Posterior vena cava (tissue), 2 donors: ENCODE measurements at regions not wholly inside any gene's neighbourhood (a gene's known extent, or its start where the extent isn't known, plus 50 kb on each side); places are given as distances from the start of the nearest gene placed in this dataset.

Experiments used
- DNase-seq: peaks from one replicate; pipeline ENCODE4 v3.0.0-alpha.2; 2020; ENCODE audit warnings: low spot score
- intact Hi-C, 2 donors: fragments of 100-400 bp; cut with DNase I; formaldehyde crosslinking; loops; one replicate each; pipeline versions ENCODE4 v1.14.1 to v1.14.2; 2022 to 2023
- donor health status: DM: yes; HTN: yes; CAD: no.
- donor health status: DM: yes; HTN: yes; CAD: no.

DNA sequence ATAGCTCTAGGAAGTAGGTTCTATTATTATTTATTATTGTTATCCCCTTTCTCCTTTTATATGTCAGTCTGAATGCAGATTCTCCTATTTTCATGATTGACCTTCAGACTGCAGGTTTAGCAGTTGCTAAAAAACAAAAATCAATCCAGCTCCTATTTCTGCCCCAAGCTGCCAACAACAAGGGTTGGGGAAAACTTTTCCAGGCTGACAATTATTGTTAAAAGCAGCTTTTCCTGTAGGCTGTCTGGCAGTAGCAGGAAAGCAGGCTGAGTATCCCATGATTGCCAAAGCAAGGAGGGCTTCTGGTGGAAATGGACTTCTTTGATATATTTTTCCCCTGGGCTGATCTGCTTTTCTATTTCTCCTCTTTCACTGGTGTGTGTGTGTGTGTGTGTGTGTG, 78.0 kb upstream of the CTLA4 start:
- DNase-seq, result no peak
- intact Hi-C loops, result no loop called here

DNA sequence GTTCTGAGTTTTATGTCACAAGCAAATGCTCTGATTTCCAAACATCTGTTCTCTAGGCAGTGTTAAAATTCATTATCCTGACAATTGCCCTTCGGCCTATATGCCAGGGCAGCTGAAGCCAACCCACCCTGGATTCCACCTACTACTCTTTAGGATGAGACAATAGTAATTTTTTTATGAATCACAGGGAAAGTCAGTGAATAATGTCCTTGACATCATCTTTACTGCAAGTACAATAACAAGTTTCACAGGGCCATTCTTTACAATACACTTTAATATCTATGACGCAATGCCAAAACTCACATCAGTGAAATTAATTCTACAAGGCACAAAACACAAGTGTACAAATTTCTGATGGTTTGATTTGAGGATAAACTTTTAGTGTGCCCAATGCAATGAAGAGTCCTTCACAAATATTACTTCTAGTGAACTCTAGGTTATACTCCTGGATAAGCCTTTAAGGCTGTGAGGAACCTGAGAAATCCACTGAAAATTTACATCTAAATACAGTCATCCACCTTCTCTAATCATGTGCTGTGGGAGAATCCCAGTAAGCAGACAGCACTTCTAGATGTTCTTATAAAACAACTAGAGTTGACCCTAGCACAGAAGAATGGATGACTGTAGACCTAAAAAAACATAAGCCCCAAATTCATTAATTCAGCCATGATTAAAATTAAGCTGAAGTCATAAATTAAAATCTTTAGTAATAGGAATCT, 77.3 kb upstream of the CTLA4 start:
- intact Hi-C loops, result no loop called here
- no peak for DNase-seq

DNA sequence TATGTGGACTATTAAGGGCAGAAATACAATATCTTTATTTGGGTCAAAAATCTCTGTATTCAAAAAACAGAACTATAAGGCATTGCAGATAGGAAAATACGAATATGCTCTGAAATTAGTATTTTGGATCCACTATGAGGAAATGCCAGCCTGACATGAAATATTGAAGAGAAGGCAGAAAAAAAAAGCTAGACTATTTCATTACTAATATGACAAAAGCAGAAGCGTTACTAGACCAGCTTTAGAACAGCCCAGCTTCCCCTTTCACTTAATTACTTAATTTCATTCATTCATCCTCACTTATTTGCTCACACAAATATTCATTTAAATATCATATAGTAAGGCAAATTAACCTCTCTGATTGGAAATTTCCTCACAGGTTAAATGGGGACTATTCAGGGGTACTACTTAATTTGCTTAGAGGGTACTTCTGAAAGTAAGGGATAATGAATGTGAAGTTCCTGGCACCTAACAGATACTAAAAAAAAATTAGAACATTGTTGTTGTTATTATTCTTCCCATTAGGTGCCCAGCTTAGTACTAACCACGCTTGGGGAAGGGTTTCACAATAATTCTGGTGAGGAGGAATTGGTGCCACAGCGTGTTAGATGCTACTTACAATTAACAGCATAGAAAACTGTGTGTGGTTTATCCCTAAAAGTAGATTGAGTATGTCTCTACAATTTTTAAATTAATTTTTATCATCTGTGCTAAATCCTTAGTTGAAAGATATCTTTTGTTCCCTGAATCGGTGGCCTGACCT, 71.1 kb upstream of the CTLA4 start:
- DNase-seq, result no peak
- intact Hi-C loops, result no loop called here

DNA sequence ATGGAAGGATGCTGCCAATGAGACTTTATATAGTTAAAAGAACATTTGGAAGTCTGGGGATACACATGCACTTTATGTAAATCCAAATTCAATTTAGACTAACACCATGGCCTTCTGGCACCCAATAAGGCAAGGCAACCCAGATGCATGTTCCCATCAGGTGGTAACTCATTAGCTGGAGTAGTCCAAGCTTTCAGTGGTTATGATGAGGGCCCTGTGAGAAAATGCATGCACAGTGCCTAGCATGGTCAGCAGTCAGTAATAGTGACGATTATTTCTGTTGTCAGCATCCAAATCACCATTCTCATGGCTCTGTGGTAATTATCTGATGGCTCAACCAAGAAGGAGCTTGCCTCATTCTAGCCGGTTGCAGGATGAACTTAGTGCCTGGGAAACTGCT, 70.3 kb upstream of the CTLA4 start:
- intact Hi-C loops, result no loop called here
- DNase-seq, result no peak

DNA sequence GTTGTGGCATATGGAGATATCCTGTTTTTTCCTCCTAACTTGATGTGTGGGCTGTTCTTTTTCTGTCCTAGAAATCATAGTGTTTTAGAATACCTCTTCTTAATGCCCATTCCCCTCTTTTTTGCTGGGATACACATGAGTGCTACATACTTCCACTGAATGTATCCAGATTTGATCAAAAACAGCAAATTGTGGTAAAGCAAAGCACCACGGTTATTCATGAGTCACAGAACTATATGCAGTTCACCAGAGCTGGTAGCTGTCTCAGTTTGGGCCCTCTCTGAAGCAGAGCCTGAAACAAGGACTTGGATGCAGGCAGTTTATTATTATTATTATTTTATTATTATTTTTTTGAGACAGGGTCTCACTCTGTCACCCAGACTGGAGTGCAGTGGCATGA, 69.9 kb upstream of the CTLA4 start:
- intact Hi-C loops, result no loop called here
- DNase-seq, result no peak

DNA sequence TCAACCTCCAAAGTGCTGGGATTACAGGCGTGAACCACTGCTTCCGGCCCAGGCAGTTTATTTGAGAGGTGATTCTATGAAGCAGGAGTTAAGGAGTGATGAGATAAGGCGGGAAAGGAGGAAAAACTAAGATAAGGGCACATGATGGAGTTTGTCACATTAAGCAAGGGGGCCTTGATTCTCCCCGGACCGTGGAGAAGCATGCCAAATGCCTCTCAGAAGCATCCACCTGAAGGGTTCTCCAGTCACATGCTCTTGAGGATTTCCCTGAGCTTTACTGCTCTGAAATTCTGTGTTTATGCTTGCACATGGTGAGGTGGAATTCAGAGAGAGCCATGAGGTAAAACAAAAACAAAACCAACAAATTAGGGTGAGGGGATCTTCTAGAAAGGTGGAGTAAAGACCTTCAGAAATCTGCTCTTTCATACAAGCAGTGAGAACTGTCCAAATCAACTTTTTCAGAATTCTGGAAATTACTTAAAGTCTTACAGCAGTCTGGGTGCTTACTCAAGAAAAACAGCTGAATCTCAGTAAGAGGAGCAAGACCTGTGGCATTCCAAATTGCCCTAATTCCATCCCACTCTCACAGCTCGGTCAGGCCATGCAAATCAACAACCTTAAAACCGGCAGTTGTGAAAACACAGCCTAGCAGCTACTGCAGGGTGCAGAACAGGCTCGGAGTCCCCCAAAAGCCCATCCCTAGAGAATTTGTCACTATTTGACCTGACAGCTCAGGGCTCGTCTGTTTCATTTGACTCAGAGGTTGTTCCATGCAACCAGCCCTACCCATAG, 69.1 kb upstream of the CTLA4 start:
- intact Hi-C loops, result no loop called here
- DNase-seq, result no peak

DNA sequence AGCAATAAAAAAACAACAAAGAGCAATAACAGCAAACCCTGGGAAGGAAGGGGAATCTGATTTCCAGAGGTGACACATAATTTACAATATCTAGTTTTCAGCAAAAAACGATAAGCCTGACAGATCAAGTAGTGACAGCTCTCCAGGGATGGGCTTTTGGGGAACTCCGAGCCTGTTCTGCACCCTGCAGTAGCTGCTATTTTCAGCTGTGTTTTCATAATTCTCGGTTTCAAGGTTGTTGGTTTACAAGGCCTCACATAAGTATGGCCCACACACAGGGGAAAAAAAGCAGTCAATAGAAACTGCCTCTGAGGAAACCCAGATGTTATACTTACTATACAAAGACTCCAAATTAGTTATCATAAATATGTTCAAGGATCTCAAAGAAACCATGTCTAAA, 67.7 kb upstream of the CTLA4 start:
- no peak for DNase-seq
- intact Hi-C loops, result no loop called here

DNA sequence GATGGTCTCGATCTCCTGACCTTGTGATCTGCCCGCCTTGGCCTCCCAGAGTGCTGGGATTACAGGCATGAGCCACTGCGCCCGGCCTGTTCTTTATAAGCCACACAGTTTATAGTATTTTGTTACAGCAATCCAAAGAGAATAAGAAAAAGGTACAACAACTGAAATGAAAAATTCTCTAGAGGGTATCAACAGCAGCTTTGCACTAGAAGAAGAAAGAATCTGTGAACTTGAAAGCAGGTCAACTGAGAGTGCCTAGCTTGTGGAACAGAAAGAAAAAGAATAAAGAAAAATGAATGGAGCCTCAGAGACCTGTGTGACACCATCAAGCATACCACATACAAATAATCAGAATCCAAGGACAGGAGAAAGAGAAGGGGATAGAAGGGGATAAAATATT, 66.8 kb upstream of the CTLA4 start:
- no peak for DNase-seq
- intact Hi-C loops, result no loop called here

DNA sequence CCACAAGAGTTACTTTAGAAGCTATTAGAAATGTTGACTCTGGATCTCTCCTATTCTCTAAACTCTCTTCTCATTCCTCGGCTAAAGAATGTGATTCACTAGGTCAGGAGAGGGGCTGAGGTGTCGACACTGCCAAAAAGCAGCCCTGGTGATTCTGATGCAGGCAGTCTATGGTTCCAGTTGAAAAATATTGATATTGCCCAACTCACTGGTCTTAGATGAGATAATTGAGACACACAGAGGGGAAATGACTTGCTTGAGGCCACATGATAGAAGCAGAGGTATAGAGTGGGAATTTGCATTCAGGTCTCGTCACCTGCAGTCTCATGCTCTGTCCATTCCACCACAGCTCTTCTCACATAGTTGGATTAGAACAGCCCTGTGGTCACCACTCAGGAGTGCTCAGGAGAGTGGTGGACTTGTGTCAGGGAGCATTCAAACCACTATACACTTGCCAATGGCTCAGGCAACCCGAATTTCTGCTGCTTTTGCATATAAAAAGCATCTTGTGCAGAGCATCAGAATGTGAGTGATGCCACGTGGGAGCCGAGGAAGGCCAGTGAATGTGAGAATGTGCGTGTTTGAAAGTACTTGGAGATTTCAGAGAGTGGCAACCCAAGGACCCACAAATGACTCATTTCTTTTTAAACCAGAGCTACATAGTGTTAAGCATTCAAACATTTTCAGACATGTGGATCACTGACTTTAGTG, 65.1 kb upstream of the CTLA4 start:
- no peak for DNase-seq
- intact Hi-C loops, result no loop called here

DNA sequence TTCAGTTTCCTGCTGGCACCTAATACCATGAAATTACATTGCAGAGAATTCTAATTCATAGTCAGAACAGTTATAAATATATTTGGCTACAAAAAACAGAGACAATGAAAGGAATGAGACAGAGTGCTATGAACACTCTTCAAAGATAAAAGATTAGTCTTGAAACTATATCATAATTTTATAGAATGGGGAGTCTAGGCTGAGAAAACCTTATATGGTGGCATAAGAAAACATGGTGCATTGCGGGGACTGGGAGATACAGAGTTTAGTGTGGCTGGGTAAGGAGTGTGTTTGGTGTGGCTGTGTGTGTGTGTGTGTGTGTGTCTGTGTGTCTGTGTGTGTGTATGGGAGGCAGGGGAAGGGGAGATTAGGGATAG, 64.5 kb upstream of the CTLA4 start:
- DNase-seq, result no peak
- intact Hi-C loops, result no loop called here

DNA sequence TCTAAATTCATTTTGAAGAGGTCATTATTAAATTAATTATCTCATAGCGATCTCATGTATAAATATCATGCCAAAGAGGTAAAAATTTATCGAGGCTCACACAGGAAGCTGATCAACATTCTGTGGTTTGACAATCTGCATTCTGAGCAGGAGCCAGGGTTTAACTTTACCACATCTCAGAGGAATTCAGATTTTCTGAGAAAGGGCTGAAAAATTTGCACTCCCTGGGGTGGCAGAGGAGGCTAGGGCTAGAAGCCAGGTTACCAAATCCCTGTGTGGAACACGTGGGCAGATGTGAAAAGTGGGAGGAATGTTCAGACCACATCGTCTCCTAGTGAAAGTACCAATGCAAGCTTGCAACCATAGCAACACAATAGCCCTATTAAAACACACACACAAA, 63.5 kb upstream of the CTLA4 start:
- intact Hi-C loops, result no loop called here
- no peak for DNase-seq

DNA sequence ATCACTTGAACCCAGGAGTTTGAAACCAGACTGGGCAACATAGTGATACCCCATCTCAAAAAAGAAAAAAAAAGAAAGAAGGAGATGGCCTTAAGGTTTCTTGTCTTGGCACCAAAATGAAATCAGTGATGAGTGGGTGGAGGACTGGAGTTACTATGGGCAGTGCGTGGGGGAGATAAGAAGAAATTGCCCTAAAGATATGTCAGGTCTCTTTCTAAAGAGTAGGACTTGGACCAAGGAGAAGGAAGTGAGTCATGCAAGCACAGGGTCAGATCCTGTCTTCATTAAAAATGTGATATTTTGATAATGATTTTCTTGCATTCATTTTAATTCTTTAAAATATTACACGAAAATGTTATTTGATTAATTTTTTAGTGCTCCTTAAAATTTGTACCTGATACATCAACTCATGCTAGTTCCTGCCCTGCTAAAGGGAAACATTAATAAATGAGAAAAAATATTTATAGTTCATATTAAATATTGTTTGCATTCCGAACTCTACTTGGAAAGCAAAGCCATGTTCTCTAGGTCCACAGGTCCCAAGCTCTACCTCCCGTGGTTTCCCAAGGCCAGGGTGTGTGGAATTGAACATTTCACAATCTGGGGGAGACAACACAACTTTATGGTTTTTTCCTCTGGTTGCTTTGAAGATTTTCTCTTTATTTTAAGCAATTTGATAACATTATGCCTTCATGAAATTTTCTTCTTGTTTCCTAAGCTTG, 62.6 kb upstream of the CTLA4 start:
- DNase-seq, result no peak
- intact Hi-C loops, result no loop called here

DNA sequence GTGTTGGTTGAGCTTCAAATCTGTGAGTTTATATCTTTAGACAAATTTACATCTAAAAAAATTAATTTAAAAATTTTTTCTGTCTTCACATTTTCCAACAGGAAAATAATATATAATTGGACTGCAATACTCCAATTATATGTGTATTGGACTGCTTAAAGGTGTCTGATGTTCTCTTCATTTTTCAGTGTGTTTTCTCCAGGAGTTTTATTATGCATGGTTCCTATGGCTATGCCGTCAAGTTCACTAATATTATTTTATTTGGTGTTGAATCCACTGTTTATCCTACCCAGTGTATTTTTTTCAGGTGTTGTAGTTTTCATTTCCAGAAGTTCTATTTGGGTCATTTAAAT, 62.1 kb upstream of the CTLA4 start:
- intact Hi-C loops, result no loop called here

DNA sequence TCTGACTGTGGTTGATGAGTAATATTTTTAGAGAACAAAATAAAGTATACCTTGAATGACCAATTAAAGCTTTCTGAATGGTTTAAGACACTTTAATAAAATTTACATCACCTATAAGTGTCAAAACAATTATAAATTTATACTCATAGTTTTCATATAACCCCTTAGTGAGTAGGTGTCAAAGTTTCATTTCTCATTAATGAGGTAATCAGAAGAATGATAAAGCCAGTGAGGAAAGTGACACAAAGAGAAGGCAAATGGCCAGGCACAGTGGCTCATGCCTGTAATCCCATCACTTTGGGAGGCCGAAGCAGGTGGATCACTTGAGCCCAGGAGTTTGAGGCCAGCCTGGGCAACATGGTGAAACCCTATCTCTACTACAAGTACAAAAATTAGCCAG, 60.8 kb upstream of the CTLA4 start:
- DNase-seq, result no peak
- intact Hi-C loops, result no loop called here

More for the DNA sequence above, 62.1 kb upstream of the CTLA4 start:
- no peak for DNase-seq

DNA sequence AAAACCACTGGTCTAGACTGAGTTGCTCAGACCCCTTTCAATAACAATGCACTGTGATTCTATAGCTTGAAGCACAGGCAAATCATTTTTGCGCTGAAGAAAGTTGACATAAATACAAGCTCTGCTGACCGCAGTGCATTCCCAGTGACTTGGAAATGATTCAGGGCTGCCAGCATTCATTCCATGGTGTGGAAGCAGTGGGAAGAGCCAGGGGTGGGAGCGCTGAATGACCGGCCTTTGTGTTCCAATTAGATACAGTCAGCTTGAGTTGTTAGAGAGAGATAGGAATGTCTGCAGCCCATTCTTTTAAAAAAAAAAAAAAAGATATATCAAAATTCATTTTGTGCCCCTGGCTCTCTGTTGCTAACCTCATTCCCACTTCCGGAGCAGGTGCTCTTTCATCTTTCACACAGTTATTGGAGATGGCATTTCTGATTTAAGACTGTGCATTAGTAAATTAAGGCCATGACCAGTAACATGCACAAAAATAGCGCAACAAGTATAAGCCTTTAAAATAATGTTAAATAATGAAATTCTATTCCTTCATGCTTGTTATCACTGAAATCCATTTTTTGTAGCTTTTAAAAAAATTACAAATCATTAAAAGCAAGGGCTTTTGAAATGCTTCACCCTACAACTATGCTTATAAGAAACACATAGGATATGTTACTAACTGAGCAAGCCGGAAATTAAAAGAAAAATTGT, 59.4 kb upstream of the CTLA4 start:
- intact Hi-C loops, result no loop called here
- no peak for DNase-seq

DNA sequence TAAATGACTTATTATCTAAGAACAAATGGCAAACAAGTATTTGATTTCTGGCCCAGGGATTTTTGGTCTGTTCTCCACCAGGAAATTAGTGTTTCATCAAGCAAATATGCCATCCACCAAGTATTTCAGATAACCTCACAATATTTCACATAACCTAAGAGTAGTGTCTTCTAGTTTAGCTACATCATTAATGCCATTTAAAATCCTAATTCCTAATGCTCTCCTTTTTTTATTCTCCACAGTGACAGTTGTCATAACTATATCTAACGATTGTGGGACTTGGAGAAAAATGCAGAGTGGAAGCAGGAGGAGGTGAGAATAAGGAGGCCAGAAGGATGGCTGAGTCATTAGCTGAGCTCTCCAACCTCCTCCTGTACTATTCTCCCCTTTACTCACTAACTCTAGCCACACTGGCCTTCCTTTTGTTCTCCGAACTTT, 58.5 kb upstream of the CTLA4 start:
- intact Hi-C loops, result no loop called here
- DNase-seq, result no peak

DNA sequence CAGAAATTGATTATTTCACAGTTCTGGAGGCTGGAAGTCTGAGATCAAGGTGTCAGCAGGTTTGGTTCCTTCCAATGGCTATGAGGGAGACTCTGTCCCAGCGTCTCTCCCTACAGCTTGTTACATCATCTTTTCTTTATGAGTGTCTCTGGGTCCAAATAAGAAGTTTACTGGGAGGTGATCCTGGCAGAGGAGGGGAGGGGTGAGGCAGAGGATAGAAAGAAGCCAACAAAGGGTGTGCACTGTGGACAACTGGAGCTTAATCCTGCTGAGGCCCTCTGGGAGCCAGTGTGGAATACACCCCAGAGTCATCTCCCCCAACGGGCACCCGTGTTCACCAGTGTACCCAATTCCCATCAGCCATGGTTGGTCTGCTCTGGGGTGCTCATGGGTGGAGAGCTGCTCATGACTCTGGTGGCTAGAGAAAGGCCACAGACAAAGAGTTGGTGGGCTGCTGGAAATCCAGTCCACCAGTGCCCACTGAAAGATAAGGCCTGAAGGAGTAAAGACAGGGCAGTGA, 57.5 kb upstream of the CTLA4 start:
- intact Hi-C loops, result no loop called here
- DNase-seq, result no peak

DNA sequence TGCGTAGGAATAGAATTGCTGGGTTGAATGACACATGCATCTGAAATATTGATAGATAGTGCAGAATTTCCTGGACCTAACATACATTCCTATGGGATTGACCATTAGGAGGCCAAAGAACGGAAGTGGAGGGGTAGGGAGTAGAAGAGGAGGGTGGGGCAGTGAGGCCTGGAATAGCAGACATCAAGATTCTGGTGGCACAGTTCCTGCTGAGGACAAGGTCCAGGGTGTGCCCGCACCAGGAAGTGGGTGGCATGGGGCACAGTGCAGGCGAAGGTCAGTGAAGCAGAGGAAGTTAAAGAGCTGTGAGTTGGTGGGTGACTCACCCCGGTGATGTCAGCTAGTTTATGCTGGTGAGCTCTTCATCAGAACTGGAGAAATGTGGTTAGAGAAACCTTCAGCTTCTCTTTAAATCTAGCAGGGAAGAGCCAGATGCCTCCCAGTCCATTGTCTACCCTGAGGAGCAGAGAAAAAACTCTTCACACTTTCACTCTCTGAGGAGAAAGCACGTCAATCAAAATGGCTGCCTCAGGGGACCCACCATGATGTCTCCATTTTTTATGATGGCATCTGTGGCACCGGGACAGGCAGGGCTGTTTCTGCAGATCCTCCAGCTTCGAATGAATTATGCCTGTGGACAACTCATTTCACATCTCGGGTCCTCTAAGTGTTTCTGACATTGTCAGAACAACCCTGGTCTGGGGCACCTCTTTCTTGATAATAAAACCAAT, 55.9 kb upstream of the CTLA4 start:
- DNase-seq, result peak; percentile 91
- intact Hi-C loops, result no loop called here
